WTC11 (cell line): ENCODE measurements at regions not wholly inside any gene's neighbourhood (a gene's known extent, or its start where the extent isn't known, plus 50 kb on each side); places are given as distances from the start of the nearest gene placed in this dataset.

ENCODE experiments used
- FOXK1 ChIP-seq: sonication (generic); formaldehyde crosslinking; IDR thresholded peaks from 2 replicates; pipeline ENCODE4 v1.8.0; 2022; ENCODE audit warnings: mild to moderate bottlenecking, moderate library complexity, missing genetic modification reagents
- JUN ChIP-seq: sonication (generic); formaldehyde crosslinking; IDR thresholded peaks from 2 replicates; pipeline ENCODE4 v1.8.0; 2023; ENCODE audit warnings: mild to moderate bottlenecking, missing genetic modification reagents
- NFATC4 ChIP-seq: fragments of 250-450 bp; sonication (Bioruptor Pico); IDR thresholded peaks from 2 replicates; pipeline ENCODE4 v1.9.0; 2021; ENCODE audit warnings: mild to moderate bottlenecking
- SOX15 ChIP-seq: fragments of 250-450 bp; sonication (Bioruptor Pico); IDR thresholded peaks from 2 replicates; pipeline ENCODE4 v1.9.0; 2021; ENCODE audit warnings: mild to moderate bottlenecking
- TF ChIP-seq, protein P1 (sequence below): fragments of 200-600 bp; IDR thresholded peaks from 2 replicates; pipeline ENCODE4 v1.8.0; 2022; ENCODE audit warnings: antibody characterized with exemption
- TF ChIP-seq, protein P2 (sequence below): sonication (generic); formaldehyde crosslinking; IDR thresholded peaks from 2 replicates; pipeline ENCODE4 v1.8.0; 2022; ENCODE audit warnings: mild to moderate bottlenecking, missing genetic modification reagents

DNA sequence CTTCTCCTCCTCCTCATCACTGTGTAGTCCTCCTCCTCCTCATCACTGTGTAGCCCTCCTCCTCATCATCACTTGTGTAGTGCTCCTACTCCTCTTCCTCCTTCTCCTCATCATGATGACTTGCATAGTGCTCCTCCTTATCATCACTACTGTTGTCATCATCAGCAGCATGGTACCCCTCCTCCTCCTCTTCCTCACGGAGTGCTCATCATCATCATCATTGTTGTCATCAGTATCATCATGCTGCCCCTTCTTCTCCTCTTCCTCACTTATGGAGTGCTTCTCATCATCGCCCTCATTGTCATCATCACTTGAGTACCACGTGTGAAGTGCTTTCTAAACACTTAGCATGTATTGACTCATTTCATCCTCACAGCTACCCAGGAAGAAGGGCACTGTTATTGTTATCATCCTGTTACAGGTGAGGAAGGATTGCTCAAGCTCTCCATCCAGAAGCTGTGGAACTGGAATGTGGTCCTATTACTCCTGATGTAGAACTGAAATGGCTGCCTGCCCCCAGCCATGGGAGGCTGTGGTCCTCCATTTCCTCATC, 122.8 kb upstream of the SHH start:
- TF ChIP-seq, protein P1, sequence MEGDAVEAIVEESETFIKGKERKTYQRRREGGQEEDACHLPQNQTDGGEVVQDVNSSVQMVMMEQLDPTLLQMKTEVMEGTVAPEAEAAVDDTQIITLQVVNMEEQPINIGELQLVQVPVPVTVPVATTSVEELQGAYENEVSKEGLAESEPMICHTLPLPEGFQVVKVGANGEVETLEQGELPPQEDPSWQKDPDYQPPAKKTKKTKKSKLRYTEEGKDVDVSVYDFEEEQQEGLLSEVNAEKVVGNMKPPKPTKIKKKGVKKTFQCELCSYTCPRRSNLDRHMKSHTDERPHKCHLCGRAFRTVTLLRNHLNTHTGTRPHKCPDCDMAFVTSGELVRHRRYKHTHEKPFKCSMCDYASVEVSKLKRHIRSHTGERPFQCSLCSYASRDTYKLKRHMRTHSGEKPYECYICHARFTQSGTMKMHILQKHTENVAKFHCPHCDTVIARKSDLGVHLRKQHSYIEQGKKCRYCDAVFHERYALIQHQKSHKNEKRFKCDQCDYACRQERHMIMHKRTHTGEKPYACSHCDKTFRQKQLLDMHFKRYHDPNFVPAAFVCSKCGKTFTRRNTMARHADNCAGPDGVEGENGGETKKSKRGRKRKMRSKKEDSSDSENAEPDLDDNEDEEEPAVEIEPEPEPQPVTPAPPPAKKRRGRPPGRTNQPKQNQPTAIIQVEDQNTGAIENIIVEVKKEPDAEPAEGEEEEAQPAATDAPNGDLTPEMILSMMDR, result no peak
- no peak for TF ChIP-seq JUN (CRISPR knock-in tag)
- TF ChIP-seq NFATC4, result no peak
- no peak for TF ChIP-seq FOXK1 (CRISPR knock-in tag)
- TF ChIP-seq, protein P2, sequence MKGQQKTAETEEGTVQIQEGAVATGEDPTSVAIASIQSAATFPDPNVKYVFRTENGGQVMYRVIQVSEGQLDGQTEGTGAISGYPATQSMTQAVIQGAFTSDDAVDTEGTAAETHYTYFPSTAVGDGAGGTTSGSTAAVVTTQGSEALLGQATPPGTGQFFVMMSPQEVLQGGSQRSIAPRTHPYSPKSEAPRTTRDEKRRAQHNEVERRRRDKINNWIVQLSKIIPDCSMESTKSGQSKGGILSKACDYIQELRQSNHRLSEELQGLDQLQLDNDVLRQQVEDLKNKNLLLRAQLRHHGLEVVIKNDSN, result no peak
- TF ChIP-seq SOX15 (CRISPR knock-in tag), result no peak
